NCI-H2029 treated with DMSO at 0.1 percent for 48 hours (cell line): ENCODE measurements at regions not wholly inside any gene's neighbourhood (a gene's known extent, or its start where the extent isn't known, plus 50 kb on each side); places are given as distances from the start of the nearest gene placed in this dataset.

Experiments used
- DNase-seq: peaks from one replicate; lab custom pipeline; 2025; lab: John Stamatoyannopoulos, UW

GRCh38 chr2:191515551-191515950 is 162.4 kb upstream of the NABP1 start:
- DNase-seq, result no peak

- DNase-seq, result no peak
Observed at GRCh38 chr2:191516260-191516659, 161.7 kb upstream of the NABP1 start.

DNA sequence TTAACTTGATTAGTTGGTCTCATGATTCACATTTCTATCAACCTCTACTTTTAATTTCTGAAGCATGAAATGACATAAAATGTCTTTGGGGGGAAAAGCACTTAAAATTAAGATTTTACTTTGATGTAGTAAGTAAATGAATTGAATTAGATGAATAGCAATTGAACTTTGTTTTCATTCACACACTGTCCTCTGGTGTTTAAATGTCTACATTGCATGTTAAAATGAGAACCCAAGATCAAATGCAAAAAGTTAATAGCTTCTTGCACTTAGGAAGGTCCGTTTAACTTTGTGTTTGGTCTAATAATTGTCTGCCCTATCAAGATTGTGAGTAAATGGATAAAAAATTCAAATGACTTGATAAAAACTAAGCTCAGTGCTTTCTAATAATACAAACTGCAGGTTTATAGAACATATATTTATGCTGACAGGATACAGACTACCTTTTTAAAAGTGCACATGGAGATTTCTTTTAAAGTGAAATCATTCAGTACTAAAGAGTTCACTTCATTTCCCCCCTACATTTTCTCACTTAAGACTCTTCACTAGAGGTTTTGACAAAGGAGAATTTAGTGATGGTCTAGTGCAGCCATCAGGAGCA is 156.2 kb upstream of the NABP1 start:
- DNase-seq, result no peak

DNA sequence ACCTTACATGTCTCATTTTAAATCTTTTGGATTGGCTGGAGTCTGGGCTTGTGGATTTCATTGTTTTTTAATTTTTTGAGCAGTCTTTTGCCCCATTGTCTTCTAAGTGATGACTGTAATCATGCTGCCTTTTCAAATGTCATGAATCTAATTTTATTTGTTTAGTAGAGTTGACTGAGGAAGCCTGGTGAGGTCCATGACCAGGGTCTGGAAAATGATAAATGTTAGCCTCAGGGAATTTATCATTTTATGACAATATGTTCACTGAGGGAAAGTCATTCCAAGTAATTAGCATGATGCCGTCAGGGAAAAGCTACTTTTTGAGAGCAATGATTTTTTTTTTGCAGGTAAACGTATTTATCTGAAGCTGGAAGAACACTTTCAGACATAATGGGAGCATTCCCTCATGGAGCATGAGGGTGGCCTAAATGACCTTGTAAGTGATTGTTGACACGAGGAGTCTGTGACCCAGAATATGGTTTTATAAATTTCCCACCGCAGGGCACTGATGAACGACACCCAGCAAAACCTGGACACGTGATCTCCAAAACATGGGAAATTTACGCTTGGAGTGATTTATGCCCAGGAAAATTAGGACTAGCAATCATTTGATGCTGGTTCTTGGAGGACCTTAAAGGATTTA is 155.3 kb upstream of the NABP1 start:
- no peak for DNase-seq

DNA sequence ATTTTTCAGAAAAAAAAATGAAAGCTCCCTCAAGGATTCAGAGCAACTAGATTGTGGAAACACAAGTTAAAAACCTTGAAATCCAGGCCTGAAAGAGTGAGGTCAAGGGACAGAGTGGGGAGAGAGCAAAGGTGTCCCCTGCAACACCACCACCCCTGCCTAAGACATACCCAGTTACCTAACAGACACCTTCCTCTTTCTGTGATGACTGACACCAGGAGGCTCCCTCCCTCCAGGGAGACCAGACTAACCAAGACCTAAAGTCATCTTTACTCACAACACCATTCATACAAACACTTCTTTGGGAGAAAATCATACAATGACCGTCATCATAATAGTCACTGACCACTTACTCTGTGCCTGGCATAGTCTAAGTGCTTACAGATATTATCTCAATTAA is 151.8 kb upstream of the NABP1 start:
- DNase-seq, result no peak

- DNase-seq, result no peak
Observed at GRCh38 chr2:191526536-191526935, 151.4 kb upstream of the NABP1 start.

GRCh38 chr2:191526953-191527556 is 150.9 kb upstream of the NABP1 start:
- DNase-seq, result no peak

DNA sequence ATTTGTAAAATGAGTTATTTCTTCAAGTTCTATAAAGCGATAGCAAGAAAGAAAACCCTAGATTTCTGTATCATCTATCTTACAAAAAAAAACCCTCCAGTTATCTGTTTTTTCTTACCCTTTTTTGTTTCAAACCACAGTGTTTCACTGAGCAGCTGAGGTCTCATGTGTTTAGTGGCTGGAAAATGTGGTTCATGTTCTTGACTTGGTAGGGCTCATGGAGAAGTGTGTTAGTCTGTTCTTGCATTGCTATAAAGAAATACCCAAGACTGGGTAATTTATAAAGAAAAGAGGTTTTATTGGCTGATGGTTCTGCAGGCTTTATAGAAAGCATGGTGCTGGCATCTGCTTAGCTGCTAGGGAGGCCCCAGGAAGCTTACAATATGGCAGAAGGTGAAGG is 147.3 kb upstream of the NABP1 start:
- no peak for DNase-seq

- no peak for DNase-seq
Observed at GRCh38 chr2:191533693-191534180, 144.2 kb upstream of the NABP1 start.

GRCh38 chr2:191537921-191538320 is 140.0 kb upstream of the NABP1 start:
- DNase-seq, result no peak

DNA sequence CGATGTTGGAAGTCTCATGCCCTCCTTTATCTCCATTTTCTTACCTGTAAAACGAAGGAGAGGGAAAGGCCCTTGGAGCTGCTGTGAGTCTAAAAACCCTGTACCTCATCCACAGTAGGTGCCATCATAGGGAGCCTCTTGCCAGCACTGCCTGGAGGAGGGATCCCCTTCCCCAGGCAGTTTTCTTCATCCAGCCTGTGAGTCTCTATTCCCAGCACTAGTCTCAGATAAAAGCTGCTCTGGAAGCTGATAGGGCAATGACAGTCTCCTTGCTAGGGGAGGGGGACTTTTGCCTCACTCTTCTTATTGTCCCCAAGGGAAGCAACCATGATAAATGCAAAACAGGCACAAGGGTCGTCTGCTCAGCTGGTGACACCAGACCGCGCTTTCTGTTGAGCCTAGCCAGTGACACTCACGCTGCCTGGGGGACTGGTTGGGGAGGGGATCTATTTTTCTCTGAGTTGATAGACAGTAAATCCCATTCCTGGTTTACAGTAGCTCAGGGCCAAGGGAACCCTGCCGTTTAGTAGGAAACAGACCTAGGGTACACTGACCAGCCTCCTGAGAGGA is 139.5 kb upstream of the NABP1 start:
- no peak for DNase-seq

DNA sequence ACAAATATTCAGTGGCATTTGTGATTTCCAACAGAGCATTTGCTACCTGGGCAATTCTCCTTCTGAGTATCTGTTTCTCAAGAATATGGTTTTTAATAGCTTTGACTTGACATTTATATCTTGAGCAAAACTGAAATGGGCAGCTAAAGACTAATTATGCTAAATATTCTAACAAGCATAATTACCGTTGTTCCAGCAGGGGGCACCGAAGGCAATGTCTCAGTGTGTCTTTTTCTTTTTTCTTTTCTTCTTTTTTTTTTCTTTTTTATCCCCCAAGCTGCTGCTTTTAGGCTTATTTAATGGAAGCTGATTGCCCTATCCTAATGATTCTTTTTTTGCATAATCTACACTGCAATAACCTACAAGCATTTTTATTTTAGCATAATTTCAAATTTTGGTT is 138.9 kb upstream of the NABP1 start:
- no peak for DNase-seq

DNA sequence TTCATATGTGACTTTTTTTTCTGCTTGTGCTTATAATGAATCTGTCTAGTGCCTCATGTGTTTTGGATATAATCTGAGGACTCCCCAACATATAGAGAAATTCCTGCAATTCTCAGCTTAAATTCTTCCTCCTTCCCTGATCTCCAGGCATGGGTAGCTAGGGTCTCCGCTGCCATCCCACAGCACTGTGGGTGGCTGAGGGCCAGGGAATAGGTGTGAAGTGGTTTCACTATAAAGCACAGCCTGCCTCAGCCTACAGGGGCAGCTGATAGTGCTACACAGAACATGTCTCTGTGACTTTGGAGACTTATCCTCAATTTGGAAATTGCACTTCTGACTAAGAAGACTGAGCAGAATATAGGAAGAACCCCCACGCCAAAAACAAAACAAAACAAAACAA is 137.3 kb upstream of the NABP1 start:
- no peak for DNase-seq

GRCh38 chr2:191543708-191544107 is 134.2 kb upstream of the NABP1 start:
- no peak for DNase-seq

DNA sequence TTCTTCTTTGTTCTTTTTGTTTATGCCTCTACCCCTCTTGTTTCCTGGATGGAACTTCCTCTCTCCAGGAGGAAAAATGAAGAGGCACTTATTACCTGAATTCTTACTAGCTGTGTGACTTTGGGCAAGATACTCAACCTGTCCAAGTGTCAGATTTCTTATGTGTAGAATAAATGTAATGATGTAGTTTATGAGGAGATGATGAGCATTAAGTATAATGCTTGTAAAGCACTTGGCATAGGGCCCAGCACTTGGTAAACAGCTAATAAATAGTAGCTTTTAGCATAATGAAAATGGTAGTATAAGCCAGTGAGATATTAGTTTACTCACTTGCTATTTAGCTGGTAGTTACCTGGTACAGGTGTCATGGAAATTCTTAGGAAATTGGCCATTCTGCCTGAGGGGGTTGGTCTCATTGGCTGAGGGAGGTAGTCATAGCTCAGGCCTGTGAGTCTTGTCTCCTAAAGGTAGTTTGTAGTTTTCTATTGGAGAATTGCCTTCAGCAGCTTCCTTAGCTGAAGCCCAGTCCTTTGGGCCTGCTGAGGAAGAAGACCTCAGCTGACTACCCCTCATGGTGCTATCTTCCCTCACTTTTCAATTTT is 133.4 kb upstream of the NABP1 start:
- DNase-seq, result no peak

GRCh38 chr2:191545361-191545760 is 132.6 kb upstream of the NABP1 start:
- no peak for DNase-seq

- DNase-seq, result no peak
Observed at GRCh38 chr2:191552066-191552465, 125.9 kb upstream of the NABP1 start.

GRCh38 chr2:191554240-191554639 is 123.7 kb upstream of the NABP1 start:
- no peak for DNase-seq

GRCh38 chr2:191555092-191555742 is 122.7 kb upstream of the NABP1 start:
- peak; percentile 42 for DNase-seq

GRCh38 chr2:191556463-191556862 is 121.5 kb upstream of the NABP1 start:
- no peak for DNase-seq

DNA sequence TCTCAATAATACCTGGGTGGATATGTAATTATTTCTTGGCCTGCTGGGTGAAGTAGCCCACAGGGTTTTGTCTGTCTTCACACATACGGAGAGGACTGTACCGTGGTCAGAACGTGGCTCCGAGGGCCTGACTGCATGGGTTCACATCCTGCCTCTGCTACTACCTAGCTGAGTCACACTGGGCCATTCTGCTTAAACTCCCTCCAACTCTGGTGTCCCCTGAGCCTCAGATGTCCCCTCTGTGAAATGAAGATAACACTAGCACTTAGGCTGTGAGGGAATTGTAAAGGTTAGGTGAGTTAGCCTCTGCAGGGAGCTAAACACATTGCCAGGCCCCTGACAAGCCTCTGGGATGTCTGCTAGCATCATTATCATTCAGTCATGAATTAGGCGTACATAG is 120.1 kb upstream of the NABP1 start:
- no peak for DNase-seq

- DNase-seq, result no peak
Observed at GRCh38 chr2:191559569-191559968, 118.4 kb upstream of the NABP1 start.
